ENCODE measurements at regions not wholly inside any gene's neighbourhood (a gene's known extent, or its start where the extent isn't known, plus 50 kb on each side); places are given as distances from the start of the nearest gene placed in this dataset.

DNA sequence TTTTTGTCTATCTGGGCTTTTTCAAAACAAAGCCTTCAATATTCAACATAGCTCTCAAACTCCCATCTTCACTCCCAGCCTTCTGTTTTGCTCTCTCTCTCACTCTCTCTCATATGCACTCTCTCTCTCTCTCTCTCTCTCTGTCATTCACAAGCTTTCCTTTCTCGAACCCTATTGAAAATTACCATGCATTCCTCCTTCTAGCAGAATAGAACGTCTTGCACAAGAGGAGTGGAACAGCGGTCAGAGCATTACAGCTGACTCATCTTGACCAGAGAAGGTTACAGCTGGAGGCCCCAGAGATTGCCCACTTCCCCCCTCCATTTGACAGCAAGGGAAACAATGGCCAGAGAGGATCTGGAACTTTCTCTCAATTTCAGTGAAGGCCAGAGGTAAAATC is 51.0 kb upstream of the LIFR start:
- TF ChIP-seq CTCF (CRISPR knock-in tag; IDR thresholded peaks at IDR 0.05) (no peak), ZNF792 (CRISPR knock-in tag; IDR thresholded peaks at IDR 0.05) (no peak), CREB1 (IDR thresholded peaks at IDR 0.05) (no peak), CREB1 (CRISPR knock-in tag; IDR thresholded peaks at IDR 0.05) (no peak), FOXK2 (IDR thresholded peaks at IDR 0.05) (no peak), DMTF1 (CRISPR knock-in tag; IDR thresholded peaks at IDR 0.05) (no peak), DR1 (CRISPR knock-in tag; IDR thresholded peaks at IDR 0.05) (no peak), MXI1 (IDR thresholded peaks at IDR 0.05; ENCODE audit: borderline replicate concordance, low read depth, low read length) (no peak)
- TF ChIP-seq, protein P1, sequence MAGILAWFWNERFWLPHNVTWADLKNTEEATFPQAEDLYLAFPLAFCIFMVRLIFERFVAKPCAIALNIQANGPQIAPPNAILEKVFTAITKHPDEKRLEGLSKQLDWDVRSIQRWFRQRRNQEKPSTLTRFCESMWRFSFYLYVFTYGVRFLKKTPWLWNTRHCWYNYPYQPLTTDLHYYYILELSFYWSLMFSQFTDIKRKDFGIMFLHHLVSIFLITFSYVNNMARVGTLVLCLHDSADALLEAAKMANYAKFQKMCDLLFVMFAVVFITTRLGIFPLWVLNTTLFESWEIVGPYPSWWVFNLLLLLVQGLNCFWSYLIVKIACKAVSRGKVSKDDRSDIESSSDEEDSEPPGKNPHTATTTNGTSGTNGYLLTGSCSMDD (CRISPR knock-in tag; IDR thresholded peaks at IDR 0.05): no peak
